Calu3 (cell line): ENCODE measurements at regions not wholly inside any gene's neighbourhood (a gene's known extent, or its start where the extent isn't known, plus 50 kb on each side); places are given as distances from the start of the nearest gene placed in this dataset.

Experiments used
- BruUV-seq: library from RNA; stranded (reverse); fragments of 400-500 nt; replicated peaks from 2 replicates; lab custom pipeline; 2021; lab: Mats Ljungman, UMichigan
- CTCF ChIA-PET: fragments of 300-600 bp; sonication (Branson Sonifier 250); formaldehyde crosslinking; loops from one replicate; lab custom pipeline; 2022; ENCODE audit warnings: antibody characterized with exemption; lab: Charles Lee
- DNase-seq: peaks from one replicate; pipeline ENCODE4 v3.0.0; 2022
- H3K27ac Mint-ChIP-seq: one replicate; pipeline ENCODE4 v1.8.0; 2022; ENCODE audit warnings: mixed read lengths; ENCODE audit not compliant: unreplicated experiment
- H3K27me3 Mint-ChIP-seq: one replicate; pipeline ENCODE4 v1.8.0; 2022; ENCODE audit warnings: mixed read lengths; ENCODE audit not compliant: unreplicated experiment
- H3K36me3 Mint-ChIP-seq: one replicate; pipeline ENCODE4 v1.8.0; 2022; ENCODE audit warnings: mild to moderate bottlenecking, moderate library complexity, mixed read lengths; ENCODE audit not compliant: insufficient read depth, unreplicated experiment
- H3K4me1 Mint-ChIP-seq: one replicate; pipeline ENCODE4 v1.8.0; 2022; ENCODE audit warnings: mild to moderate bottlenecking, low read depth, mixed read lengths; ENCODE audit not compliant: unreplicated experiment
- H3K4me3 Mint-ChIP-seq: one replicate; pipeline ENCODE4 v1.8.0; 2022; ENCODE audit warnings: mild to moderate bottlenecking, low read depth, moderate library complexity, mixed read lengths; ENCODE audit not compliant: unreplicated experiment
- H3K9me3 Mint-ChIP-seq: one replicate; pipeline ENCODE4 v1.8.0; 2022; ENCODE audit warnings: low read depth, mixed read lengths; ENCODE audit not compliant: unreplicated experiment
- intact Hi-C: fragments of 100-400 bp; cut with micrococcal nuclease; formaldehyde crosslinking; loops from one replicate; pipeline ENCODE4 v1.10.0; 2022; ENCODE audit not compliant: unreplicated experiment
- TF ChIP-seq, protein P1 (sequence below): fragments of 200-600 bp; IDR thresholded peaks from one replicate; pipeline ENCODE4 v1.8.0; 2022; ENCODE audit warnings: antibody characterized with exemption; ENCODE audit not compliant: unreplicated experiment

DNA sequence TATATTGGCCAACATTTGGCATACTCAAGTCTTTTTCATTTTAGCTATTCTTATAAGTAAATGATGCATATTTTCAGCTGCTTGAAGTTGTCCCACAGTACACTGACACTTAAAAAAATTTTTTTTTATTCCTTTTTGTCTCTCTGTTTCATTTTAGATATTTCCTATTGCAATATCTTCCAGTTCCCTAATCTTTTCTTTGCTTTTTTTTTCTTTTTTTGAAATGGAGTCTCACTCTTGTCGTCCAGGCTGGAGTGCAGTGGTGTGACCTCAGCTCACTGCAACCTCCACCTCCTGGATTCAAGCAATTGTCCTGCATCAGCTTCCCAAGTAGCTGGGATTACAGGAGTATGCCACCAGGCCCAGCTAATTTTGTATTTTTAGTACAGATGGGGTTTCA lies 217.4 kb upstream of the KRR1 start:
- Mint-ChIP-seq H3K9me3 (no peaks in the 10 kb centered on the region), H3K36me3 (peaks cover 10% of the 10 kb centered on the region), H3K4me1 (peaks cover 40% of the 10 kb centered on the region), H3K27me3 (no peaks in the 10 kb centered on the region), H3K27ac (no peak overlapping the region), H3K4me3 (no peak overlapping the region)
- CTCF ChIA-PET, result interaction anchor here (1.2 kb wide), 1 partner anchor 311 kb away, joined by 6 read pairs; no protein-coding TSS in a partner anchor
- no peak for DNase-seq
- intact Hi-C loops, result no loop called here
- no TSS peak for BruUV-seq
- TF ChIP-seq, protein P1, sequence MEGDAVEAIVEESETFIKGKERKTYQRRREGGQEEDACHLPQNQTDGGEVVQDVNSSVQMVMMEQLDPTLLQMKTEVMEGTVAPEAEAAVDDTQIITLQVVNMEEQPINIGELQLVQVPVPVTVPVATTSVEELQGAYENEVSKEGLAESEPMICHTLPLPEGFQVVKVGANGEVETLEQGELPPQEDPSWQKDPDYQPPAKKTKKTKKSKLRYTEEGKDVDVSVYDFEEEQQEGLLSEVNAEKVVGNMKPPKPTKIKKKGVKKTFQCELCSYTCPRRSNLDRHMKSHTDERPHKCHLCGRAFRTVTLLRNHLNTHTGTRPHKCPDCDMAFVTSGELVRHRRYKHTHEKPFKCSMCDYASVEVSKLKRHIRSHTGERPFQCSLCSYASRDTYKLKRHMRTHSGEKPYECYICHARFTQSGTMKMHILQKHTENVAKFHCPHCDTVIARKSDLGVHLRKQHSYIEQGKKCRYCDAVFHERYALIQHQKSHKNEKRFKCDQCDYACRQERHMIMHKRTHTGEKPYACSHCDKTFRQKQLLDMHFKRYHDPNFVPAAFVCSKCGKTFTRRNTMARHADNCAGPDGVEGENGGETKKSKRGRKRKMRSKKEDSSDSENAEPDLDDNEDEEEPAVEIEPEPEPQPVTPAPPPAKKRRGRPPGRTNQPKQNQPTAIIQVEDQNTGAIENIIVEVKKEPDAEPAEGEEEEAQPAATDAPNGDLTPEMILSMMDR, result no peak

DNA sequence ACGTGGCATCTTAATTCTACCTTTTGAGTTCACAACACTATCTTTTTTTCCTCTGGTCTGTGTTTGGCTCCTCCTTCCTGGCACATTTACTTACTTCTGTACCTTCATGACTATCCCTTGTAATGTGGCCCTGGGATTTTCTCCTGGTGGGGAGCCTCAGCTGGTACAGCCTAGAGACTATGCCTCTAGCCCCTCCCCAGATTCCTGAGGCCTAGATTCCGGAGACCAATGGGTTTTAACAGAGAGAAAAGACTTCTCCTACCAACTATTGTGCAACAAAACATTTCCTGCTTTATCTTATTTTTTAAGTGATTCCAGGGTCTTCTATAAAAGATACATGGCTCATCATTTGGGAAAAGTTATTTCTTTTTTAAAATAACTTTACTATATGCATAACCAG lies 216.2 kb upstream of the KRR1 start:
- intact Hi-C loops, result no loop called here
- H3K4me3 Mint-ChIP-seq, result no peak overlapping the region
- TF ChIP-seq, protein P1, result no peak
- CTCF ChIA-PET, result interaction anchor here (1.2 kb wide), 1 partner anchor 313 kb away, joined by 6 read pairs; no protein-coding TSS in a partner anchor
- H3K4me1 Mint-ChIP-seq, result peaks cover 41% of the 10 kb centered on the region
- no TSS peak for BruUV-seq
- DNase-seq, result no peak
- H3K36me3 Mint-ChIP-seq, result peaks cover 11% of the 10 kb centered on the region
- no peaks in the 10 kb centered on the region for H3K9me3 Mint-ChIP-seq
- H3K27ac Mint-ChIP-seq, result peak overlapping the region; percentile 37
- H3K27me3 Mint-ChIP-seq, result no peaks in the 10 kb centered on the region

DNA sequence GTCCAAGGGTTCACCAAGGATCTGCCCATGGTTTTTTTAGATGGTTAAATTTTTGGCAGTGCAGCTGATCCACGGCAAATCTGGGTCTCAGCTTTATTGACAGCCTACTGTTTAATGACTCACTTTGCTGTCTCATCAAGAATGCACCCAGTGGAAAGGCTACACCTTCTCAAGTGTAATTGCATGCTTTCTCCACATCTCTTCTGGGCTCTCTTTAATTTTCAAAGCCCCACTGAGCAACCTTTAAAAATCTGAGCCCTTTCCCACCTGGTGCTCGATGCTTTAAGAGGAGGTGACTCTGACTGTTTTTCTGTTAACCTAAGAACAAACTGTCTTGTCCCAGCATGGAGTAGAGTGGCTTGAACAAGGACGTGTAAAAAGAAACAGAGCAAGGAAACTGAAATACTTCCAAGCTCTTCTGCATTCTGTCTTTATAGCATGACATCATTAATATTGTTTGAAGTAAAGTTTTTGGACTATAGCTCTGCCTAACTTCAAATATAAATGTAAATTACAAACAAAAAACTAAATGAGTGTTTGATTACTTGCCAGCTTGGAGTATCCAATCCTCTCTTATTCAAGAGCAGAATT lies 214.2 kb upstream of the KRR1 start:
- peaks cover 60% of the 10 kb centered on the region for H3K4me1 Mint-ChIP-seq
- no TSS peak for BruUV-seq
- peak overlapping the region; percentile 76 for H3K27ac Mint-ChIP-seq
- H3K36me3 Mint-ChIP-seq, result peaks cover 15% of the 10 kb centered on the region
- CTCF ChIA-PET, result interaction anchor here (1.1 to 1.3 kb wide), 4 partner anchors 13 to 67 kb away, joined by 3 to 4 read pairs (median 4); no protein-coding TSS in a partner anchor
- intact Hi-C loops, result no loop called here
- TF ChIP-seq, protein P1, result peak; percentile 20
- no peaks in the 10 kb centered on the region for H3K9me3 Mint-ChIP-seq
- H3K27me3 Mint-ChIP-seq, result no peaks in the 10 kb centered on the region
- H3K4me3 Mint-ChIP-seq, result no peak overlapping the region
- peak; percentile 32 for DNase-seq

DNA sequence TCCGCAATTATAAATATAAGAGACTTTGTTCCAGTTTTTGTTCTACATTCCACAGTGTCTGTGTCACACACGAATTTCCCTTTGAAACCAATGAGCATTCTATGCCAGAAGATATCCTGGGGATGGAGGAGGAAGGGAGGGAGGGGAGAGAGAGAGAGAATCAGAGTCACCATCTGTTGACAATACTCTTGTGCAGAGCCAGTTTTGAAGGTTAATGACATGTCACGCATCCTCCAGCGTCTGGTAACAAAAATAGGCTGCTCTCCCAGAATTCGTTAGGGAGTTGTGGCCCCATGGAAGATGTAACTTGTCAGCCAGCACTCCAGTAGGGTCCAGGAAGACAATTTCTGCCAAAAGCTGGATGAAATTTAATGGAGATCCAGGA lies 213.5 kb upstream of the KRR1 start:
- Mint-ChIP-seq H3K36me3 (peaks cover 15% of the 10 kb centered on the region), H3K27me3 (no peaks in the 10 kb centered on the region), H3K9me3 (no peaks in the 10 kb centered on the region), H3K4me1 (peaks cover 67% of the 10 kb centered on the region), H3K4me3 (no peak overlapping the region), H3K27ac (peak overlapping the region; percentile 76)
- intact Hi-C loops, result loop anchor here (5.0 kb wide), 2 partner anchors 252 to 297 kb away; no protein-coding TSS in a partner anchor
- TF ChIP-seq, protein P1, result no peak
- CTCF ChIA-PET, result interaction anchor here (1.1 to 1.3 kb wide), 4 partner anchors 12 to 66 kb away, joined by 3 to 4 read pairs (median 4); no protein-coding TSS in a partner anchor
- BruUV-seq, result no TSS peak
- peak; percentile 22 for DNase-seq
